PC-3 (cell line): ENCODE measurements at regions not wholly inside any gene's neighbourhood (a gene's known extent, or its start where the extent isn't known, plus 50 kb on each side); places are given as distances from the start of the nearest gene placed in this dataset.

Experiments
- ATAC-seq: fragments of 200-7000 bp; cut with Tn5 transposase; 2 replicates; pipeline ENCODE4 v1.9.1; 2020; ENCODE audit warnings: mild to moderate bottlenecking, moderate library complexity
- BruUV-seq: library from RNA; stranded (reverse); fragments of 400-500 nt; replicated peaks from 2 replicates; lab custom pipeline; 2021; lab: Mats Ljungman, UMichigan
- CTCF ChIA-PET: fragments of 300-600 bp; sonication (Branson Sonifier 250); formaldehyde crosslinking; loops from one replicate; lab custom pipeline; 2022; ENCODE audit warnings: antibody characterized with exemption; lab: Charles Lee
- POLR2A ChIA-PET: fragments of 300-600 bp; sonication (Branson Sonifier 250); formaldehyde crosslinking; loops from one replicate; lab custom pipeline; 2022; ENCODE audit warnings: antibody characterized with exemption; ENCODE audit not compliant: unreplicated experiment; lab: Charles Lee
- DNase-seq: peaks from one replicate; pipeline ENCODE4 v3.0.0-alpha.2; 2015
- H2AFZ ChIP-seq: fragments of 300-600 bp; sonication (generic); 2 replicates; pipeline ENCODE4 v1.6.0; 2016; ENCODE audit warnings: antibody characterized with exemption, low read length
- H3F3A ChIP-seq: fragments of 300-600 bp; sonication (generic); one replicate; pipeline ENCODE4 v1.6.0; 2017; ENCODE audit warnings: antibody characterized with exemption, low read length, control low read depth, mild to moderate bottlenecking; ENCODE audit not compliant: unreplicated experiment
- H3K27ac ChIP-seq: fragments of 300-600 bp; sonication (generic); 2 replicates; pipeline ENCODE4 v1.5.1; 2016; ENCODE audit warnings: mild to moderate bottlenecking, low read length
- H3K27me3 ChIP-seq: fragments of 300-600 bp; sonication (generic); 2 replicates; pipeline ENCODE4 v1.6.1; 2016; ENCODE audit warnings: low read length, mixed read lengths
- H3K36me3 ChIP-seq: fragments of 300-600 bp; sonication (generic); 2 replicates; pipeline ENCODE4 v1.6.1; 2016; ENCODE audit warnings: low read depth, mixed run types, low read length, mixed read lengths
- H3K4me1 ChIP-seq: fragments of 300-600 bp; sonication (generic); 2 replicates; pipeline ENCODE4 v1.5.1; 2016; ENCODE audit warnings: low read length; ENCODE audit not compliant: insufficient read depth
- H3K4me2 ChIP-seq: fragments of 300-600 bp; sonication (generic); 2 replicates; pipeline ENCODE4 v1.6.0; 2016; ENCODE audit warnings: low read length
- H3K4me3 ChIP-seq: fragments of 300-600 bp; sonication (generic); 2 replicates; pipeline ENCODE4 v1.5.1; 2016; ENCODE audit warnings: mild to moderate bottlenecking, low read length, mixed read lengths
- H3K79me2 ChIP-seq: fragments of 300-600 bp; sonication (generic); 2 replicates; pipeline ENCODE4 v1.6.1; 2017; ENCODE audit warnings: low read length, mixed read lengths
- H3K9ac ChIP-seq: fragments of 300-600 bp; sonication (generic); 2 replicates; pipeline ENCODE4 v1.6.0; 2016; ENCODE audit warnings: mild to moderate bottlenecking, low read length
- H3K9me2 ChIP-seq: fragments of 300-600 bp; sonication (generic); replicated peaks from 2 replicates; pipeline ENCODE4 v1.6.1; 2016; ENCODE audit warnings: mixed run types, low read length, mixed read lengths
- H3K9me3 ChIP-seq: fragments of 300-600 bp; sonication (generic); 2 replicates; pipeline ENCODE4 v1.6.1; 2016; ENCODE audit warnings: low read length, mixed read lengths
- H4K20me1 ChIP-seq: fragments of 300-600 bp; sonication (generic); 2 replicates; pipeline ENCODE4 v1.6.1; 2016; ENCODE audit warnings: low read length, mixed read lengths
- EZH2 ChIP-seq: fragments of 300-600 bp; sonication (generic); IDR thresholded peaks from one replicate; pipeline ENCODE4 v1.6.1; 2017; ENCODE audit warnings: antibody characterized with exemption, mild to moderate bottlenecking, low read length; ENCODE audit not compliant: unreplicated experiment
- EZH2phosphoT487 ChIP-seq: fragments of 300-600 bp; sonication (generic); IDR thresholded peaks from 2 replicates; pipeline ENCODE4 v1.6.1; 2018; ENCODE audit warnings: mild to moderate bottlenecking, antibody characterized with exemption, low read length, borderline replicate concordance
- intact Hi-C: fragments of 100-400 bp; cut with micrococcal nuclease; formaldehyde crosslinking; loops from 2 replicates; pipeline ENCODE4 v1.9.0; 2023
- TF ChIP-seq, protein P1 (sequence below): fragments of 300-600 bp; sonication (generic); conservative IDR thresholded peaks from 2 replicates; pipeline ENCODE4 v1.5.1; 2017; ENCODE audit warnings: antibody characterized with exemption, low read depth, mild to moderate bottlenecking, low read length

DNA sequence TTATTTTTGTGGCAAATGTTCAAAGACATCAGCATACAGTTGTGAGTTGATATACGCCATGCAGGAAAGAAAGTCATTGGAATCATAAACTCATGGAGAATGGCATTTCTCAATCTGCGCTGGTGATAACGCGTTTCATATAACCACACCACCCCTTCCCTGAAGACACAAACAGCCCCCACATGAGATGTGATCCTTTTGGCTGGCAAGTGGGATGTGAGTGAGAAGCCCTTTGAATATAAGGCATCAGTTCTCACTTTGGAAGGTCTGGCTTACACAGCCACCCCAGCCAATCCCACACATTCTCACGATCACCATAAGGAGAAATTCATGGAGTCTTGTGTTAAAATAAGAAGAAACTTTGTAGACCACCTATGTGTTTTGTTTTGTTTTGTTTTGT is 725.0 kb downstream of the PRELID2 start:
- Histone ChIP-seq H3K9me2 (no peaks in the 10 kb centered on the region), H3K27ac (no peak overlapping the region), H3K4me3 (no peak overlapping the region), H3K4me2 (no peak overlapping the region), H3K9ac (no peak overlapping the region), H3F3A (no peaks in the 10 kb centered on the region), H4K20me1 (no peaks in the 10 kb centered on the region), H3K36me3 (no peaks in the 10 kb centered on the region), H3K79me2 (no peaks in the 10 kb centered on the region), H2AFZ (no peak overlapping the region), H3K4me1 (no peaks in the 10 kb centered on the region), H3K27me3 (no peaks in the 10 kb centered on the region), H3K9me3 (no peaks in the 10 kb centered on the region)
- TF ChIP-seq EZH2 (no peak), EZH2phosphoT487 (no peak)
- TF ChIP-seq, protein P1, sequence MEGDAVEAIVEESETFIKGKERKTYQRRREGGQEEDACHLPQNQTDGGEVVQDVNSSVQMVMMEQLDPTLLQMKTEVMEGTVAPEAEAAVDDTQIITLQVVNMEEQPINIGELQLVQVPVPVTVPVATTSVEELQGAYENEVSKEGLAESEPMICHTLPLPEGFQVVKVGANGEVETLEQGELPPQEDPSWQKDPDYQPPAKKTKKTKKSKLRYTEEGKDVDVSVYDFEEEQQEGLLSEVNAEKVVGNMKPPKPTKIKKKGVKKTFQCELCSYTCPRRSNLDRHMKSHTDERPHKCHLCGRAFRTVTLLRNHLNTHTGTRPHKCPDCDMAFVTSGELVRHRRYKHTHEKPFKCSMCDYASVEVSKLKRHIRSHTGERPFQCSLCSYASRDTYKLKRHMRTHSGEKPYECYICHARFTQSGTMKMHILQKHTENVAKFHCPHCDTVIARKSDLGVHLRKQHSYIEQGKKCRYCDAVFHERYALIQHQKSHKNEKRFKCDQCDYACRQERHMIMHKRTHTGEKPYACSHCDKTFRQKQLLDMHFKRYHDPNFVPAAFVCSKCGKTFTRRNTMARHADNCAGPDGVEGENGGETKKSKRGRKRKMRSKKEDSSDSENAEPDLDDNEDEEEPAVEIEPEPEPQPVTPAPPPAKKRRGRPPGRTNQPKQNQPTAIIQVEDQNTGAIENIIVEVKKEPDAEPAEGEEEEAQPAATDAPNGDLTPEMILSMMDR, result no peak
- intact Hi-C loops, result no loop called here
- DNase-seq, result no peak
- CTCF ChIA-PET, result no interaction called here
- POLR2A ChIA-PET, result no interaction called here
- ATAC-seq, result no peak
- no TSS peak for BruUV-seq

DNA sequence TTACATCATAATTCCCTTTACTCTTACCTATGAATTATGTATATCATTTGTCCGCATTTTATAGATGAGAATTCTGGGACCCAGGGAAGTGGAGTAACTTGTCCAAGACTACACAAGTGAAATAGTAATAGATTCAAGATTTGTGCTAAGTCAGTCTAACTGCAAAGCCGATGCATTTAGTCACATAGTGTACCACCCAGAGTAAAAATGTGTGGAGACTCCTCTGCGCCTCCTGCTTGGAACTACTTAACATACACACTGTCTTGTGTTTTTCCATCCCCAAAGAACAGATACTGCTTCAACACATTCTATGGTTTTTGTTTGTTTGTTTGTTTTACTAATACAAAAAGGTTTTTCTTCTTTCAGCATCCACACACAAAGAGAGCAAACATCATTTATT is 729.8 kb downstream of the PRELID2 start:
- no peaks in the 10 kb centered on the region for H3K79me2 ChIP-seq
- no peak overlapping the region for H3K27ac ChIP-seq
- H3F3A ChIP-seq, result no peaks in the 10 kb centered on the region
- H3K27me3 ChIP-seq, result no peaks in the 10 kb centered on the region
- no peak for DNase-seq
- ChIA-PET POLR2A (no interaction called here), CTCF (no interaction called here)
- no peaks in the 10 kb centered on the region for H4K20me1 ChIP-seq
- no peaks in the 10 kb centered on the region for H3K4me1 ChIP-seq
- H3K4me3 ChIP-seq, result no peak overlapping the region
- intact Hi-C loops, result no loop called here
- no peak for TF ChIP-seq EZH2
- TF ChIP-seq, protein P1, result no peak
- no peak for TF ChIP-seq EZH2phosphoT487
- H3K9me2 ChIP-seq, result no peaks in the 10 kb centered on the region
- no peak overlapping the region for H3K4me2 ChIP-seq
- no peak overlapping the region for H3K9ac ChIP-seq
- no TSS peak for BruUV-seq
- H3K36me3 ChIP-seq, result no peaks in the 10 kb centered on the region
- no peaks in the 10 kb centered on the region for H3K9me3 ChIP-seq
- ATAC-seq, result no peak
- no peak overlapping the region for H2AFZ ChIP-seq

DNA sequence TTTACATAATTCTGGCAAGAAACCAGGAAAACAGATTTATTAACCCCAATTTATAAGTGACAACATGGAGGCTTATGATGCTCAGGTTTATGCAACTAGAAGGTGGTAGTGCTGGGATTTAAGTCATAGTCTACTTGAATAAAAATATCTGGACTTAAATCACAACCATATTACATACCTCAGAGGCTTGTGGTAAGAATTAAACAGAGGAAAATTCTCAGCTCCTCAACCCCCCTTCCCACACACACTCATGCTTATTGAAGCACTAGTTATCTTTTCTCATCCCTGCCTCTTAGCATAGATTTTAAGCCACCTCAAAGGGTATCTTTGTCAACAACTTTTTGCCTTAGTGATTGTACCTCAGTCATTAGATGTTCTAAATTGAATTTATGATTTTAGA is 731.0 kb downstream of the PRELID2 start:
- Histone ChIP-seq H3K9me3 (no peaks in the 10 kb centered on the region), H3K79me2 (no peaks in the 10 kb centered on the region), H4K20me1 (no peaks in the 10 kb centered on the region), H3K27me3 (no peaks in the 10 kb centered on the region), H3K4me1 (no peaks in the 10 kb centered on the region), H3K36me3 (no peaks in the 10 kb centered on the region), H3K4me3 (no peak overlapping the region), H3K27ac (no peak overlapping the region), H3F3A (no peaks in the 10 kb centered on the region), H3K4me2 (no peak overlapping the region), H2AFZ (no peak overlapping the region), H3K9me2 (no peaks in the 10 kb centered on the region), H3K9ac (no peak overlapping the region)
- intact Hi-C loops, result no loop called here
- CTCF ChIA-PET, result no interaction called here
- no peak for TF ChIP-seq EZH2phosphoT487
- TF ChIP-seq EZH2, result no peak
- TF ChIP-seq, protein P1, result no peak
- DNase-seq (no peak), ATAC-seq (no peak)
- no TSS peak for BruUV-seq
- POLR2A ChIA-PET, result no interaction called here
